Lung (tissue), 11 donors: ENCODE measurements at regions not wholly inside any gene's neighbourhood (a gene's known extent, or its start where the extent isn't known, plus 50 kb on each side); places are given as distances from the start of the nearest gene placed in this dataset.

Experiments
- ATAC-seq: fragments of 200-7000 bp; cut with Tn5 transposase; one replicate; pipeline ENCODE4 v1.9.1; 2020; ENCODE audit warnings: moderate number of reproducible peaks; ENCODE audit not compliant: insufficient read depth, low FRiP score
- DNase-seq, 3 donors: peaks; one replicate each; pipeline ENCODE4 v3.0.0-alpha.2; 2013 to 2017
- H3K27ac ChIP-seq, 2 donors: one replicate each; pipeline ENCODE4 v1.5.1; 2013; ENCODE audit warnings: mild to moderate bottlenecking in 2 of 2, moderate library complexity in 2 of 2, control low read depth in 1 of 2, inconsistent platforms in 1 of 2, low read depth in 1 of 2, low read length in 1 of 2
- H3K27me3 ChIP-seq, 3 donors: one replicate each; pipeline ENCODE4 v1.5.1; 2013; ENCODE audit warnings: low read length in 2 of 3; ENCODE audit not compliant: control insufficient read depth in 3 of 3, insufficient read depth in 3 of 3
- H3K36me3 ChIP-seq, 4 donors: one replicate each; pipeline ENCODE4 v1.5.1; 2013; ENCODE audit warnings: low read length in 4 of 4, mild to moderate bottlenecking in 1 of 4, moderate library complexity in 1 of 4; ENCODE audit not compliant: control insufficient read depth in 4 of 4, insufficient read depth in 4 of 4
- H3K4me1 ChIP-seq, 5 donors: one replicate each; pipeline ENCODE4 v1.5.1; 2013; ENCODE audit warnings: low read length in 5 of 5, mild to moderate bottlenecking in 2 of 5, moderate library complexity in 1 of 5; ENCODE audit not compliant: control insufficient read depth in 5 of 5, insufficient read depth in 5 of 5
- H3K4me3 ChIP-seq: one replicate; pipeline ENCODE4 v1.5.1; 2013; ENCODE audit warnings: mild to moderate bottlenecking, control low read depth, moderate library complexity
- H3K9ac ChIP-seq, 2 donors: one replicate each; pipeline ENCODE4 v1.5.1; 2013; ENCODE audit warnings: low read length in 2 of 2, control low read depth in 1 of 2; ENCODE audit not compliant: insufficient read depth in 1 of 2
- H3K9me3 ChIP-seq, 4 donors: one replicate each; pipeline ENCODE4 v1.5.1; 2013; ENCODE audit warnings: low read length in 3 of 4, mild to moderate bottlenecking in 1 of 4, moderate library complexity in 1 of 4; ENCODE audit not compliant: control insufficient read depth in 4 of 4, insufficient read depth in 3 of 4
- CTCF ChIP-seq: IDR thresholded peaks from 2 replicates; pipeline ENCODE4 v1.5.1; 2012; ENCODE audit warnings: mild to moderate bottlenecking; ENCODE audit errors: control extremely low read depth, extremely low read depth
- WGBS, 2 donors: extraction: QIAGEN DNeasy Blood & Tissue Kit; methylation state at CpG; one replicate each; pipeline ENCODE4 v1.1.7; 2013; 5-methylcytosine and 5-hydroxymethylcytosine counted together
- donor health status: control.
- donor health status: control.
- donor health status: Bipolar disorder and iron deficiency.
- donor health status: healthy.
- donor health status: DM: yes; HTN: yes; CAD: no.

GRCh38 chr3:81983382-81983781 is 221.9 kb upstream of the GBE1 start:
- Histone ChIP-seq H3K4me3 (no peak overlapping the region), H3K27me3 (no peaks in the 10 kb centered on the region), H3K4me1 (no peaks in the 10 kb centered on the region), H3K27ac (no peak overlapping the region), H3K36me3 (no peaks in the 10 kb centered on the region), H3K9ac (no peak overlapping the region), H3K9me3 (no peaks in the 10 kb centered on the region)
- DNase-seq (no peak), ATAC-seq (no peak)
- no peak for TF ChIP-seq CTCF
- 81 to 88% methylated on average over 1 of the region's 1 CpG for WGBS, 2 donors

- Histone ChIP-seq H3K9me3 (no peaks in the 10 kb centered on the region), H3K4me3 (no peak overlapping the region), H3K4me1 (no peaks in the 10 kb centered on the region), H3K36me3 (no peaks in the 10 kb centered on the region), H3K27me3 (no peaks in the 10 kb centered on the region), H3K9ac (no peak overlapping the region), H3K27ac (no peak overlapping the region)
- 75 to 83% methylated on average over 10 of the region's 10 CpGs for WGBS, 2 donors
- TF ChIP-seq CTCF: no peak
- ATAC-seq: no peak
- DNase-seq: no peak
Measured at GRCh38 chr3:81980596-81981494, 219.4 kb upstream of the GBE1 start.

- Histone ChIP-seq H3K36me3 (no peaks in the 10 kb centered on the region), H3K27me3 (no peaks in the 10 kb centered on the region), H3K27ac (no peak overlapping the region), H3K9me3 (no peaks in the 10 kb centered on the region), H3K4me1 (no peaks in the 10 kb centered on the region), H3K9ac (no peak overlapping the region), H3K4me3 (no peak overlapping the region)
- 44 to 65% methylated on average over 2 of the region's 2 CpGs for WGBS, 2 donors
- no peak for TF ChIP-seq CTCF
- no peak for ATAC-seq
- DNase-seq: no peak
Measured at GRCh38 chr3:81974751-81975150, 213.3 kb upstream of the GBE1 start.
